ENCODE measurements at regions not wholly inside any gene's neighbourhood (a gene's known extent, or its start where the extent isn't known, plus 50 kb on each side); places are given as distances from the start of the nearest gene placed in this dataset.

DNA sequence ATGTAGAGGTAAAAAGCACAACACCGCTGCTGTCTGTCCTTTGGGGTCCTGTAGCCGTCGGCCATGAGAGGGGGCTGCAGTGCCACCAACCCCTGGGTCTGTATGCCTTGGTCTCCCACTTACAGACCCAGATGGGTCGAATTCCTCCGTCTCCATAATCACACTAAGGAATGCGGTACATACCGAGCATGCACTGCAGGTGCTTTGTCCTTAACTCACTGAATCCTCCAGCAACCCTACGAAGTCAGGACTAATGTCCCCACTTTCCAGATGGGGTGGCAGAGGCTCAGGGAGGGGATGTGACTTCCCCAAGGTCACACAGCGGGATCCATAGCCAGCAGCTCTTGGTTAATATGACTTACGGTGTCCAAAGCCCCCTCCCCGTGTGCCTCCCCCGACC lies 219.9 kb upstream of the CIBAR2 start:
- H3K27me3 ChIP-seq (ENCODE audit: control insufficient read depth in 3 of 3, insufficient read depth in 3 of 3, low read length in 2 of 3), result no peaks in the 10 kb centered on the region
- 89 to 91% methylated on average over 12 of the region's 12 CpGs for WGBS, 2 donors
- no peak for ATAC-seq (ENCODE audit: insufficient read depth, low FRiP score)

DNA sequence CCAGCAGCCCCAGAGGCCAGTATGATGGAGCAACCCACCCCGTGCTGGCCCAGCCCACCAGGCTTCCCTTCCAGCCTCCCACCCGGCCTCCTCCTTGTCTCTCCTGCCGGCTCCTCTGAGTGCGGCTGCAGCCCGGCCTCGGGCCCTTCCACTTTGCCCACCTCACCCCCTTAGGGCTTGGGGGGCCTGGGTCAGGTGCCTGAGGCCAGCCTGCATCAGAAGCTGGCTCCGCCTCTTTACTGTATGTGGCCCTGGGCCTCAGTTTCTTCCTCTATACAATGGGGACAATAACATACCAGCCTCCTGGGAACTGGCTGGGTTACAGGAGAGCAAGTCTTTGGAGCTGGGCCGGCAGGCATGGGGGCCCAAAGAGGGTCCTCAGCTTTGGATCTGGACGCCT lies 221.1 kb upstream of the CIBAR2 start:
- WGBS, 2 donors, result 91 to 93% methylated on average over 9 of the region's 9 CpGs
- Histone ChIP-seq H3K9me3 (ENCODE audit: control insufficient read depth in 4 of 4, insufficient read depth in 3 of 4, low read length in 3 of 4) (no peaks in the 10 kb centered on the region), H3K4me3 (no peak overlapping the region), H3K27ac (ENCODE audit: low read depth in 1 of 2, low read length in 1 of 2) (peak overlapping the region in 1 of 2 donors; percentile 7), H3K4me1 (ENCODE audit: control insufficient read depth in 5 of 5, insufficient read depth in 5 of 5, low read length in 5 of 5) (peaks cover 0 to 50% (median 13%) of the 10 kb centered on the region in 5 donors), H3K9ac (ENCODE audit: insufficient read depth in 1 of 2, low read length in 2 of 2) (no peak overlapping the region), H3K36me3 (ENCODE audit: control insufficient read depth in 4 of 4, insufficient read depth in 4 of 4, low read length in 4 of 4) (peaks cover 0 to 3% (median 0%) of the 10 kb centered on the region in 4 donors), H3K27me3 (ENCODE audit: control insufficient read depth in 3 of 3, insufficient read depth in 3 of 3, low read length in 2 of 3) (no peaks in the 10 kb centered on the region)
- no peak for DNase-seq
- TF ChIP-seq, protein P1, sequence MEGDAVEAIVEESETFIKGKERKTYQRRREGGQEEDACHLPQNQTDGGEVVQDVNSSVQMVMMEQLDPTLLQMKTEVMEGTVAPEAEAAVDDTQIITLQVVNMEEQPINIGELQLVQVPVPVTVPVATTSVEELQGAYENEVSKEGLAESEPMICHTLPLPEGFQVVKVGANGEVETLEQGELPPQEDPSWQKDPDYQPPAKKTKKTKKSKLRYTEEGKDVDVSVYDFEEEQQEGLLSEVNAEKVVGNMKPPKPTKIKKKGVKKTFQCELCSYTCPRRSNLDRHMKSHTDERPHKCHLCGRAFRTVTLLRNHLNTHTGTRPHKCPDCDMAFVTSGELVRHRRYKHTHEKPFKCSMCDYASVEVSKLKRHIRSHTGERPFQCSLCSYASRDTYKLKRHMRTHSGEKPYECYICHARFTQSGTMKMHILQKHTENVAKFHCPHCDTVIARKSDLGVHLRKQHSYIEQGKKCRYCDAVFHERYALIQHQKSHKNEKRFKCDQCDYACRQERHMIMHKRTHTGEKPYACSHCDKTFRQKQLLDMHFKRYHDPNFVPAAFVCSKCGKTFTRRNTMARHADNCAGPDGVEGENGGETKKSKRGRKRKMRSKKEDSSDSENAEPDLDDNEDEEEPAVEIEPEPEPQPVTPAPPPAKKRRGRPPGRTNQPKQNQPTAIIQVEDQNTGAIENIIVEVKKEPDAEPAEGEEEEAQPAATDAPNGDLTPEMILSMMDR (IDR thresholded peaks at IDR 0.05; ENCODE audit: control extremely low read depth, extremely low read depth), result no peak
- no peak for ATAC-seq (ENCODE audit: insufficient read depth, low FRiP score)

More for the DNA sequence above, 219.9 kb upstream of the CIBAR2 start:
- TF ChIP-seq, protein P1 (IDR thresholded peaks at IDR 0.05; ENCODE audit: control extremely low read depth, extremely low read depth), result no peak
- H3K36me3 ChIP-seq (ENCODE audit: control insufficient read depth in 4 of 4, insufficient read depth in 4 of 4, low read length in 4 of 4), result peaks cover 0 to 3% (median 0%) of the 10 kb centered on the region in 4 donors
- H3K4me1 ChIP-seq (ENCODE audit: control insufficient read depth in 5 of 5, insufficient read depth in 5 of 5, low read length in 5 of 5), result peaks cover 0 to 57% (median 17%) of the 10 kb centered on the region in 5 donors
- no peak for DNase-seq
- H3K4me3 ChIP-seq, result no peak overlapping the region
- H3K9ac ChIP-seq (ENCODE audit: insufficient read depth in 1 of 2, low read length in 2 of 2), result no peak overlapping the region
- H3K9me3 ChIP-seq (ENCODE audit: control insufficient read depth in 4 of 4, insufficient read depth in 3 of 4, low read length in 3 of 4), result no peaks in the 10 kb centered on the region
- no peak overlapping the region for H3K27ac ChIP-seq (ENCODE audit: low read depth in 1 of 2, low read length in 1 of 2)

GRCh38 chr16:85333744-85334640 lies 221.7 kb upstream of the CIBAR2 start:
- peaks cover 0 to 3% (median 0%) of the 10 kb centered on the region in 4 donors for H3K36me3 ChIP-seq (ENCODE audit: control insufficient read depth in 4 of 4, insufficient read depth in 4 of 4, low read length in 4 of 4)
- 78 to 82% methylated on average over 29 of the region's 29 CpGs for WGBS, 2 donors
- H3K27ac ChIP-seq (ENCODE audit: low read depth in 1 of 2, low read length in 1 of 2), result no peak overlapping the region
- peak in 1 of 3 donors; percentile 33 for DNase-seq
- no peak overlapping the region for H3K4me3 ChIP-seq
- no peaks in the 10 kb centered on the region for H3K27me3 ChIP-seq (ENCODE audit: control insufficient read depth in 3 of 3, insufficient read depth in 3 of 3, low read length in 2 of 3)
- no peak for ATAC-seq (ENCODE audit: insufficient read depth, low FRiP score)
- peaks cover 0 to 44% (median 13%) of the 10 kb centered on the region in 5 donors for H3K4me1 ChIP-seq (ENCODE audit: control insufficient read depth in 5 of 5, insufficient read depth in 5 of 5, low read length in 5 of 5)
- TF ChIP-seq, protein P1 (IDR thresholded peaks at IDR 0.05; ENCODE audit: control extremely low read depth, extremely low read depth), result no peak
- no peaks in the 10 kb centered on the region for H3K9me3 ChIP-seq (ENCODE audit: control insufficient read depth in 4 of 4, insufficient read depth in 3 of 4, low read length in 3 of 4)
- no peak overlapping the region for H3K9ac ChIP-seq (ENCODE audit: insufficient read depth in 1 of 2, low read length in 2 of 2)
